Sciatic nerve (tissue), 2 donors: ENCODE measurements at regions not wholly inside any gene's neighbourhood (a gene's known extent, or its start where the extent isn't known, plus 50 kb on each side); places are given as distances from the start of the nearest gene placed in this dataset.
"Not testable (repeated sequence)": the region's sequence is repeated elsewhere in the genome, so short reads cannot be mapped to it uniquely, and the experiment has no call there.

Experiments used
- ATAC-seq: fragments of 200-7000 bp; cut with Tn5 transposase; one replicate; pipeline ENCODE4 v1.9.1; 2020; ENCODE audit warnings: mild to moderate bottlenecking, moderate library complexity
- DNase-seq: peaks from one replicate; pipeline ENCODE4 v3.0.0-alpha.2; 2020; ENCODE audit warnings: low spot score
- intact Hi-C: fragments of 100-400 bp; cut with DNase I; formaldehyde crosslinking; loops from one replicate; pipeline ENCODE4 v1.14.2; 2022
- donor health status: DM: no; HTN: no; CAD: no.
- donor health status: DM: no; HTN: no; CAD: no.

DNA sequence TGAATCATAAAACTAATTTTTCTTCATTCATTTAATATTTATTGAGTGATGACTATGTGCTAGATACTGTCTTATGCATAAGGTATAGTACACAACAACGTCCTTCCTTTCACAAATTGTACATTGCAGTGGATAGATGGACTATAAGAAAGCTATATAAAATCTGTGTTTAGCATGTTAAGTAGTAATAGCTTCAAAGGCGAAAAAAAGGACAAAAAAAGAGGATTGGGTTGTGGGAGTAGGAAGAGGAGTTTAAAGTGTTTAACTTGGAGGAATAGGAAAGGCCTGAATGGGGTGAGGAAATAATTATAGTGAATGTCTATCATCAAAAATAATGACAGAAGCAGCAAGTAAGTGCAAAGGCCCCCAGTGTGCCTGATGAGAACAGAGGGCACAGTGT is 565.4 kb upstream of the LUZP2 start:
- no peak for ATAC-seq
- DNase-seq = no peak
- intact Hi-C loops = no loop called here

DNA sequence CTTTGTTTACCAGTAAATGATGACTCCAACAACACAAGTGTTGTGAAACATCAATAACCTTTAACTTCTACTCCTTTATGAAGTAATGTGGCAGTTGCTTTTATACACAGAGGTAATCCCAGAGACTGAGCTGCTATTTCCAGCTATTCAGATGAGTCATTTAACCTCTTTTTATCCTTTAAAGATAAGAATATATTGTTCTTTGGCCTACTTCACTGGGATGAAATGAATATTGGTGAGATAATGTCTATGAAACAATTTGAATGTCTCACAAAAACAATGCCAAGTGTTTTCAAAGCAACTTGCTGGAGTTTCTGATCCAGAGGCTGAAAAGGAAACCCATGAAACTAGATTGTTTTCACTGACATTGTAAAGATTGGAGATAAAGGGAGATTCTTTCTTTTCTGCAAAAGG is 564.4 kb upstream of the LUZP2 start:
- intact Hi-C loops = no loop called here
- DNase-seq = no peak
- ATAC-seq = no peak

- no peak for ATAC-seq
- intact Hi-C loops = no loop called here
- DNase-seq = no peak
Measured at GRCh38 chr11:23933721-23934120, 563.1 kb upstream of the LUZP2 start.

DNA sequence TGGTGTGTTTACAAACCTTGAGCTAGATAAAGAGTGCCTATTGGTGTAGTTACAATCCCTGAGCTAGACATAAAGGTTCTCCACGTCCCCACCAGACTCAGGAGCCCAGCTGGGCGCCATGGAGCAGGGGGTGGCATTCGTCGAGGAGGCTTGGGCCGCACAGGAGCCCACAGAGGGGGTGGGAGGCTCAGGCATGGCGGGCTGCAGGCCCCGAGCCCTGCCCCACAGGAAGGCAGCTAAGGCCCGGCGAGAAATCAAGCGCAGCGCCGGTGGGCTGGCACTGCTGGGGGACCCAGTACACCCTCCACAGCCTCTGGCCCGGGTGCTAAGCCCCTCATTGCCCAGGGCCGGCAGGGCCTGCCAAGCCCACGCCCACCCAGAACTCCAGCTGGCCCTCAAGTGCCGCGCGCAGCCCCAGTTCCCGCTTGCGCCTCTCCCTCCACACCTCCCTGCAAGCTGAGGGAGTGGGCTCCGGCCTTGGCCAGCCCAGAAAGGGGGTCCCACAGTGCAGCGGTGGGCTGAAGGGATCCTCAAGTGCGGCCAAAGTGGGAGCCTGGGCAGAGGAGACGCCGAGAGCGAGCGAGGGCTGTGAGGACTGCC is 562.1 kb upstream of the LUZP2 start:
- ATAC-seq, DNase-seq, intact Hi-C loops: not testable (repeated sequence)

- intact Hi-C loops, DNase-seq: not testable (repeated sequence)
Measured at GRCh38 chr11:23942117-23942815, 554.6 kb upstream of the LUZP2 start.

GRCh38 chr11:23944923-23945322 is 551.9 kb upstream of the LUZP2 start:
- ATAC-seq (no peak), DNase-seq (no peak)
- intact Hi-C loops = no loop called here

More at GRCh38 chr11:23942117-23942815, 554.6 kb upstream of the LUZP2 start:
- not testable (repeated sequence) for ATAC-seq

DNA sequence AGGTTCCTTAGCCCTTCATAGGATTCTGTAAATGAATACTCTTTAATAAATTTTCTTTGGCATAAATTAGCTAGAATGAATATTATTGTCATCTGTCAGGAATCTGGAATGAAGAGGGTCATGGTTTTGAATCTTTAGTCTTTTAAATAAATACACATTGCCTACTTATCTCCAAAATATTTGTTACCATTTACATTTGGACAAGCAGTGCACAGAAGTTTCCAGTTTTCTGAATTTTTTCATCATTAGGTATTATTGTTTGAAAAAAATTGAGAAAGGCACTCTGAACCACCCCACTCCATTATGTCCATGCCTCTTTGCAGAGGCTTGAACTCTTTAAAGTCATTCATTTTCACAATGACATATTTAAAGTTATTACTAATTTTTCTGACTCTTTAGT is 549.0 kb upstream of the LUZP2 start:
- ATAC-seq (no peak), DNase-seq (no peak)
- intact Hi-C loops = no loop called here

- intact Hi-C loops = no loop called here
- no peak for DNase-seq
- no peak for ATAC-seq
Measured at GRCh38 chr11:23948851-23949250, 548.0 kb upstream of the LUZP2 start.

- DNase-seq = no peak
- intact Hi-C loops = no loop called here
- no peak for ATAC-seq
Measured at GRCh38 chr11:23953951-23954710, 542.7 kb upstream of the LUZP2 start.

DNA sequence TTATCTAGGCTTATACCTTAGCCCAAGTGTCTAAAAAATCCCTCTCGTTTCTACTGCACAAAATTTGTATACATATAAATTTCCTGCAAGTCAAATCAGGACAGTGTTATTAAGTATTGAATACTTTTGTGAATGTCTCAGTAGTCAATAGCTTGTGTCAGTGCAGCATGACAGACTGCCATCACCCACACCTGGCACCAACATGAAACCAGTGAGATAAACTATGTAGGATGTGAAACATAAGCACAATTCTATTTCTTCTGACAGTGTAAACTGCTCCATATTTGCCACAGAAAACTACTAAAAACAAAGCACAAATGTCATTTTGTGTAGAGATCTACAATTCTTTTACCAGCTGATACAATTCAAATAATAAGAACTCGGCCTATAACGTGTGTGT is 542.1 kb upstream of the LUZP2 start:
- intact Hi-C loops = no loop called here
- no peak for DNase-seq
- ATAC-seq = no peak

GRCh38 chr11:23956586-23956985 is 540.3 kb upstream of the LUZP2 start:
- no peak for DNase-seq
- intact Hi-C loops = no loop called here
- no peak for ATAC-seq

DNA sequence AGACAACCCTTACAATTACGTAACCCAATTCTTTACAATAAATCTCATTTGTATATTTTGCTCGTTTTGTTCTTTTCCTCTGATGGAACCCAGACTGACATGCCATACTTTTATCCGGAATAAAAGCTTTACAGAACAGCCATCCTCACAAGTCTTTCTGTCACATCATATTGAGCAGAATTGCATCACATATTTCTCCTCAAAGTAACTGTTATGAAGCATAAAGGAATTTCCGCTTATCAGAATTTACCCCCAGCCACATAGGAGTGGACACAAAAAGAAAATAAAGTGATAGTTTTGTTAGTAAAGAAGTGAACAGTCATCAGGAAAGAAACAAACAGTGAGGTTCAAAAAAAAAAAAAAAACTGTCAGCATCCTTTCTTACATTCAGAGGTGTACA is 539.5 kb upstream of the LUZP2 start:
- intact Hi-C loops = no loop called here
- ATAC-seq (no peak), DNase-seq (no peak)

- ATAC-seq = no peak
- intact Hi-C loops = no loop called here
- DNase-seq = no peak
Measured at GRCh38 chr11:23959462-23959861, 537.4 kb upstream of the LUZP2 start.

- ATAC-seq = no peak
- intact Hi-C loops = no loop called here
- DNase-seq = no peak
Measured at GRCh38 chr11:23961503-23962338, 535.1 kb upstream of the LUZP2 start.

- intact Hi-C loops = no loop called here
- DNase-seq (no peak), ATAC-seq (no peak)
Measured at GRCh38 chr11:23973244-23973643, 523.6 kb upstream of the LUZP2 start.

DNA sequence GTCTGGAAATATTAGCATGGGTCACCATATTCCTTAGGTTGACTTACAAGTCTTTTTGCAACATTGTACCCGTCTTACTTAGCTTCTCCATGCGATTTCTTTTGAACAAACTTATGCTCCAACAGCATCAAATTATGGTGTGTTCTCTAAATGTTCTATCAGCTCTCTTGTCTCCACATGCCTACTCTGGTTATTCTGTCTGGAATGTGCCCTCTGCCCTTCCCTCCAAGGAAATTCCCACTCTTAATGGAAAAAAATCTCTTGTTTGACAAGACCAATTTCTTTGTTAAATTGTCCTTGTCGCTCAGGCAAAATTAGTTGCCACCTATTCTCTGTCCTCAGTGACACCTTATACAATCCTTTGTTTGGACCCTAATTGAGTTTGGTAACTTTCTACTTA is 522.8 kb upstream of the LUZP2 start:
- no peak for DNase-seq
- intact Hi-C loops = no loop called here
- ATAC-seq = no peak

DNA sequence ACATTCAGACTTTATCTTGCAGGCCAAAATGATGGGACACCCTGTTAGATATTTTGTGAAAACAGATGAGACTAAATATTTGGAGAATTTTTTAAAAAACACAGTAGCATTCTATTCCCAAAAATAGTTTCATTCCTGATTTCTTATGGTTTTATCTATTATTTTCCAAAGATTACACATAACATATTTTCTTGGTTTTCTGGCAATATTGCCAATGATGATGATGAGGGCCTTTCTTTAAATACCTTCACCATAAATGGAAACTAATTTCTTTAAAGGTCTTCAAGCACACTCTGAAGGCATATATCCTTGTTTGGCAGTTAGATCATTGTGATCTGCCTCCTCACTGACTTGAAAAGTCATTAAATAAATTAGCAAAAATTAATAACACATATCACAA is 522.3 kb upstream of the LUZP2 start:
- DNase-seq (no peak), ATAC-seq (no peak)
- intact Hi-C loops = no loop called here

- DNase-seq (no peak), ATAC-seq (no peak)
- intact Hi-C loops = no loop called here
Measured at GRCh38 chr11:23976426-23976825, 520.4 kb upstream of the LUZP2 start.

DNA sequence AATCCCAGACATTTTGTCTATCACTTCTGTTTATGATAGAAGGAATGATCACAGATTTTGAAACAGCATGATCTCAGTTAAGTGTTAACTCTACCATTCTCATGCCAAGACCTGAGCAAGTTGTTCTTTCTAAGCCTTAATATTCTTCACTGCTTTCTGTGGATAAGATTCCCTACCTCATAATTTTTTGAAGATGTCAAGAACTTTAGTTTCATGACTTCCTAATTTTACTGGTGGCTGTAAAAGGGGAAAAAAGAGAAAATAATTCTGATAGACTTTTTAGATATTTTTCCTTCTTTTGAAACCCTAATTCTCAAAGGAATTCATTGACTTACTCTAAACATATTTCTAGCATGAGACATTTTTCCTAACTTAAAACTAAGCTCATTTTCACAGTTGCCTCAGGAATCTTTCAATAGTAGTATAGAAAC is 520.0 kb upstream of the LUZP2 start:
- no peak for DNase-seq

More for the DNA sequence above, 520.0 kb upstream of the LUZP2 start:
- no peak for ATAC-seq
- intact Hi-C loops = no loop called here
